Thymus (tissue), 11 donors: ENCODE measurements at regions not wholly inside any gene's neighbourhood (a gene's known extent, or its start where the extent isn't known, plus 50 kb on each side); places are given as distances from the start of the nearest gene placed in this dataset.

Experiments used
- DNase-seq, 9 donors: peaks; one replicate each; pipeline ENCODE4 v3.0.0-alpha.2; 2013; ENCODE audit warnings: low spot score in 9 of 9, low read depth in 6 of 9, missing footprints in 1 of 9
- H3K27ac ChIP-seq, 2 donors: one replicate each; pipeline ENCODE4 v1.5.1; 2013; ENCODE audit warnings: control low read depth in 1 of 2, low read depth in 1 of 2, low read length in 1 of 2, mild to moderate bottlenecking in 1 of 2, moderate library complexity in 1 of 2
- H3K27me3 ChIP-seq, 2 donors: one replicate each; pipeline ENCODE4 v1.5.1; 2013; ENCODE audit warnings: low read length in 1 of 2; ENCODE audit not compliant: control insufficient read depth in 2 of 2, insufficient read depth in 1 of 2
- H3K36me3 ChIP-seq, 2 donors: one replicate each; pipeline ENCODE4 v1.5.1; 2013; ENCODE audit warnings: low read length in 1 of 2, mild to moderate bottlenecking in 1 of 2, moderate library complexity in 1 of 2; ENCODE audit not compliant: control insufficient read depth in 2 of 2, insufficient read depth in 2 of 2
- H3K4me1 ChIP-seq, 2 donors: one replicate each; pipeline ENCODE4 v1.5.1; 2013; ENCODE audit warnings: low read length in 2 of 2; ENCODE audit not compliant: control insufficient read depth in 2 of 2, insufficient read depth in 2 of 2
- H3K4me3 ChIP-seq, 2 donors: one replicate each; pipeline ENCODE4 v1.5.1; 2013; ENCODE audit warnings: low read length in 2 of 2, control low read depth in 1 of 2, mild to moderate bottlenecking in 1 of 2
- H3K9me3 ChIP-seq, 2 donors: one replicate each; pipeline ENCODE4 v1.5.1; 2013; ENCODE audit warnings: low read length in 1 of 2, mild to moderate bottlenecking in 1 of 2; ENCODE audit not compliant: control insufficient read depth in 2 of 2, insufficient read depth in 1 of 2
- WGBS: extraction: QIAGEN DNeasy Blood & Tissue Kit; methylation state at CpG from one replicate; pipeline ENCODE4 v1.1.7; 2013; 5-methylcytosine and 5-hydroxymethylcytosine counted together
- donor health status: healthy.

GRCh38 chr5:165351342-165351741, 1845.9 kb downstream of the MAT2B start:
- no peaks in the 10 kb centered on the region for H3K9me3 ChIP-seq
- no peak for DNase-seq
- 95% methylated on average over 5 of the region's 5 CpGs for WGBS

GRCh38 chr5:165360366-165360765, 1854.9 kb downstream of the MAT2B start:
- WGBS, result 64% methylated on average over 4 of the region's 4 CpGs

More at GRCh38 chr5:165351342-165351741, 1845.9 kb downstream of the MAT2B start:
- no peaks in the 10 kb centered on the region for H3K4me1 ChIP-seq
- no peaks in the 10 kb centered on the region for H3K36me3 ChIP-seq
- H3K27me3 ChIP-seq, result no peaks in the 10 kb centered on the region
- H3K4me3 ChIP-seq, result no peak overlapping the region
- no peak overlapping the region for H3K27ac ChIP-seq

GRCh38 chr5:165360784-165361542, 1855.5 kb downstream of the MAT2B start:
- 26% methylated on average over 9 of the region's 9 CpGs for WGBS
- Histone ChIP-seq H3K4me3 (no peak overlapping the region), H3K27me3 (no peaks in the 10 kb centered on the region), H3K4me1 (no peaks in the 10 kb centered on the region), H3K27ac (no peak overlapping the region), H3K9me3 (no peaks in the 10 kb centered on the region), H3K36me3 (no peaks in the 10 kb centered on the region)
- DNase-seq, result peak in 4 of 9 donors; percentile 2 to 23 (median 4)

More at GRCh38 chr5:165360366-165360765, 1854.9 kb downstream of the MAT2B start:
- DNase-seq, result no peak
- no peaks in the 10 kb centered on the region for H3K9me3 ChIP-seq
- H3K4me1 ChIP-seq, result no peaks in the 10 kb centered on the region
- H3K36me3 ChIP-seq, result no peaks in the 10 kb centered on the region
- no peak overlapping the region for H3K27ac ChIP-seq
- H3K4me3 ChIP-seq, result no peak overlapping the region
- no peaks in the 10 kb centered on the region for H3K27me3 ChIP-seq

DNA sequence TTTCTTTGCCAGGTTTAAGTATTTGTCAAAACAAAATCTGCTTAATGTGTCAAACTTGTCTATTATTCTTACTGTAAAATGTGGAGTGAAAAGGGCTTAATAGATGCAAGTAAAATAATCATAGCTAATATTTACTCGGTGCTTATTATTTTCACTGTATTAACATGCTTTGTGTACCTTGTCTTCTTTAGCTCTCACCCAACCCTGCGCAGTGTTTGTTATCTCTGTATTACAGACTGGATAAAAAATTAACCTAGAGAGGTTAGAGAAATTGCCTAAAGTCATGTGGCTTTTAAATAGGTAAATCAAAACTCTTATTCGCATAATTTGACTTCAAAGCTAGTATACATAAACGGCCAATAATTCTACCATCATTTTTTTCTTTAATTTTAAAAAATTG, 1864.8 kb downstream of the MAT2B start:
- no peak overlapping the region for H3K27ac ChIP-seq
- no peak overlapping the region for H3K4me3 ChIP-seq
- WGBS, result 97% methylated on average over 4 of the region's 4 CpGs
- no peaks in the 10 kb centered on the region for H3K9me3 ChIP-seq
- H3K4me1 ChIP-seq, result no peaks in the 10 kb centered on the region
- no peaks in the 10 kb centered on the region for H3K36me3 ChIP-seq
- H3K27me3 ChIP-seq, result no peaks in the 10 kb centered on the region
- no peak for DNase-seq

GRCh38 chr5:165370794-165371193, 1865.4 kb downstream of the MAT2B start:
- Histone ChIP-seq H3K4me3 (no peak overlapping the region), H3K27ac (no peak overlapping the region), H3K4me1 (no peaks in the 10 kb centered on the region), H3K27me3 (no peaks in the 10 kb centered on the region), H3K9me3 (no peaks in the 10 kb centered on the region), H3K36me3 (no peaks in the 10 kb centered on the region)
- no peak for DNase-seq
- WGBS, result 99% methylated on average over 1 of the region's 1 CpG

GRCh38 chr5:165375201-165375600, 1869.8 kb downstream of the MAT2B start:
- WGBS, result 98% methylated on average over 2 of the region's 2 CpGs
- H3K9me3 ChIP-seq, result no peaks in the 10 kb centered on the region
- H3K27me3 ChIP-seq, result no peaks in the 10 kb centered on the region
- no peak overlapping the region for H3K27ac ChIP-seq
- no peak for DNase-seq
- H3K36me3 ChIP-seq, result no peaks in the 10 kb centered on the region
- H3K4me3 ChIP-seq, result no peak overlapping the region
- H3K4me1 ChIP-seq, result no peaks in the 10 kb centered on the region

GRCh38 chr5:165393839-165394238, 1888.4 kb downstream of the MAT2B start:
- H3K27me3 ChIP-seq, result no peaks in the 10 kb centered on the region
- H3K9me3 ChIP-seq, result no peaks in the 10 kb centered on the region
- DNase-seq, result no peak
- WGBS, result 3% methylated on average over 2 of the region's 2 CpGs
- H3K36me3 ChIP-seq, result no peaks in the 10 kb centered on the region
- H3K4me1 ChIP-seq, result no peaks in the 10 kb centered on the region
- no peak overlapping the region for H3K27ac ChIP-seq
- no peak overlapping the region for H3K4me3 ChIP-seq

DNA sequence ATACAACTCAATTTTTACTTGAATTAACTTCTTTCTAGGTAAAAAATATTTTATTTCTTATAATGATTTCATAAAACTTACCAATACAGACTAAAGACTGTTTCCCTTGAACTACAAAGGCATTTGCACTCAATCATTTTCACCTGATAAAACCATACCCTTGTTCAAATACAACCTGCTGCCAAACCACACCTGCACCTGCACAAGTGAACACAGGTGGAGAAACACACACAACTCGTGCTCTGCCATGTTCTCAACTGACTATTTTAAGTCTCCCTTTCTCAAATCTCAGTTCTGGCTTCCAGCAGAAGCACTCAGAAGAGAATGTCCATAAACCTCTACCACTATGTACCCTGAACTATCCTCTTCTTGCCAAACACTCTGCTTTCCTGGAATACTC, 1892.1 kb downstream of the MAT2B start:
- 44% methylated on average over 1 of the region's 1 CpG for WGBS

DNA sequence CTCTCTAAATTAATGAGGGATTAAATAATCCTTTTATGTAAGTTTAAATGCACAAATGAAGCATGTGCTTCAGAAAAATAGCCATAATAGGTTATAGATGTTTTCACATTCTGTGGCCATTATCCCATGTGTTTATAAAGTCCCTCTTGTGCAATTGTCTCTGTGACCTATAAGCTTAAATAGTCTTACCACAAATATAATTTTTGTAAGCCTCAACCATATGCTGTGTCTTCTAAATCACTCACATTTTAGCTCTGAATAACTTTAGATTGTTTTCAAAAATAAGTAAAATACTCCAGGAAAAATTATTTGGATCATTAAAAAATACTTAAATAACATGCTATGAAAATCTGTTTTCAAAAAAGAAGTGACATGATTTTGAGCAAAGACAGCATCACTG, 1894.7 kb downstream of the MAT2B start:
- Histone ChIP-seq H3K4me1 (no peaks in the 10 kb centered on the region), H3K36me3 (no peaks in the 10 kb centered on the region), H3K27me3 (no peaks in the 10 kb centered on the region), H3K27ac (no peak overlapping the region), H3K4me3 (no peak overlapping the region), H3K9me3 (no peaks in the 10 kb centered on the region)
- DNase-seq, result no peak

More for the DNA sequence above, 1892.1 kb downstream of the MAT2B start:
- DNase-seq, result no peak
- Histone ChIP-seq H3K27ac (no peak overlapping the region), H3K4me3 (no peak overlapping the region), H3K9me3 (no peaks in the 10 kb centered on the region), H3K36me3 (no peaks in the 10 kb centered on the region), H3K4me1 (no peaks in the 10 kb centered on the region), H3K27me3 (no peaks in the 10 kb centered on the region)
